HepG2 (cell line): ENCODE measurements at regions not wholly inside any gene's neighbourhood (a gene's known extent, or its start where the extent isn't known, plus 50 kb on each side); places are given as distances from the start of the nearest gene placed in this dataset.

Source experiments
- ARNT2 ChIP-seq: sonication (generic); formaldehyde crosslinking; IDR thresholded peaks from 2 replicates; pipeline ENCODE4 v1.8.0; 2022; ENCODE audit warnings: mild to moderate bottlenecking, low read depth, missing genetic modification reagents, moderate library complexity
- FOXA1 ChIP-seq, 2 experiments: fragments of 450-650 bp in 1 of 2; sonication (generic) in 1 of 2; formaldehyde crosslinking in 1 of 2; IDR thresholded peaks; 2 replicates each; pipeline versions ENCODE4 v1.4.0 to v1.6.1; 2016 to 2020; ENCODE audit warnings: missing genetic modification reagents in 1 of 2
- HDAC2 ChIP-seq: sonication (generic); formaldehyde crosslinking; IDR thresholded peaks from 2 replicates; pipeline ENCODE4 v1.4.0; 2020; ENCODE audit warnings: missing genetic modification reagents
- JUND ChIP-seq: sonication (generic); formaldehyde crosslinking; IDR thresholded peaks from 2 replicates; pipeline ENCODE4 v1.8.0; 2022; ENCODE audit warnings: mild to moderate bottlenecking, missing genetic modification reagents
- ZNF530 ChIP-seq: sonication (generic); formaldehyde crosslinking; IDR thresholded peaks from 2 replicates; pipeline ENCODE4 v1.5.0; 2020; ENCODE audit warnings: low read depth, mild to moderate bottlenecking, missing genetic modification reagents
- ZNF746 ChIP-seq: sonication (generic); formaldehyde crosslinking; IDR thresholded peaks from 2 replicates; pipeline ENCODE4 v1.8.0; 2022; ENCODE audit warnings: mild to moderate bottlenecking, missing genetic modification reagents
- ZNF766 ChIP-seq: sonication (generic); formaldehyde crosslinking; IDR thresholded peaks from 2 replicates; pipeline ENCODE4 v1.5.0; 2020; ENCODE audit warnings: missing genetic modification reagents, borderline replicate concordance
- ZZZ3 ChIP-seq: sonication (generic); formaldehyde crosslinking; IDR thresholded peaks from 2 replicates; pipeline ENCODE4 v1.4.0; 2020; ENCODE audit warnings: missing genetic modification reagents, mild to moderate bottlenecking, borderline replicate concordance
- TF ChIP-seq, protein P1 (sequence below), 2 experiments: IDR thresholded peaks; 2 replicates each; pipeline ENCODE4 v1.6.1; 2011 to 2012; ENCODE audit warnings: low read length in 2 of 2, borderline replicate concordance in 1 of 2, low read depth in 1 of 2, mild to moderate bottlenecking in 1 of 2, moderate library complexity in 1 of 2
- TF ChIP-seq, protein P2 (sequence below): IDR thresholded peaks from 2 replicates; pipeline ENCODE4 v1.6.1; 2012; ENCODE audit warnings: inconsistent platforms
- TF ChIP-seq, protein P3 (sequence below): sonication (generic); formaldehyde crosslinking; conservative IDR thresholded peaks from 2 replicates; pipeline ENCODE4 v1.5.0; 2020; ENCODE audit warnings: missing genetic modification reagents
- TF ChIP-seq, protein P4 (sequence below), 2 experiments: sonication (generic) in 1 of 2; formaldehyde crosslinking in 1 of 2; IDR thresholded peaks; 2 replicates each; pipeline versions ENCODE4 v1.5.1 to v1.6.1; 2011 to 2020; ENCODE audit warnings: borderline replicate concordance in 1 of 2, low read depth in 1 of 2, low read length in 1 of 2, mild to moderate bottlenecking in 1 of 2, missing genetic modification reagents in 1 of 2, moderate library complexity in 1 of 2
- TF ChIP-seq, protein P5 (sequence below): sonication (generic); formaldehyde crosslinking; IDR thresholded peaks from 2 replicates; pipeline ENCODE4 v1.4.0; 2020; ENCODE audit warnings: mild to moderate bottlenecking, missing genetic modification reagents

DNA sequence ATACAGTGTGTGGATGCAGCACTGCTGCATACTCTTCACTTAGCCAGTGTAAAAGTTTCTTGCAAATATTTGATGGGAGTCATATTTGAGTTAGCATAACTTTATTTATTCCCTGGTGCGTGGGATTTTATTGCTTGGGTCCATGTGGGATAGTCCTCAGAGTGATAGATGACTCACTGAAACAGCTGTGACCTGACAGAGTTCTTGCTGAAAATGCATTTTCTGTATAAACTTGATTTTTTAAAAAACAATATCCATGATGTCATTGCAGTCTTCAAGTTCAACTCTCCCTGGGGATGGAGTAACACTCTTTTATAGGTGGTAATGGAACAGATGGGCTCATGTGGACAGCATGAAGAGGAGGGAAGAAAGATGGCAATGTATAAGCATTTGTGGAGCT lies 310.0 kb downstream of the PPP1R3A start:
- TF ChIP-seq, protein P1, sequence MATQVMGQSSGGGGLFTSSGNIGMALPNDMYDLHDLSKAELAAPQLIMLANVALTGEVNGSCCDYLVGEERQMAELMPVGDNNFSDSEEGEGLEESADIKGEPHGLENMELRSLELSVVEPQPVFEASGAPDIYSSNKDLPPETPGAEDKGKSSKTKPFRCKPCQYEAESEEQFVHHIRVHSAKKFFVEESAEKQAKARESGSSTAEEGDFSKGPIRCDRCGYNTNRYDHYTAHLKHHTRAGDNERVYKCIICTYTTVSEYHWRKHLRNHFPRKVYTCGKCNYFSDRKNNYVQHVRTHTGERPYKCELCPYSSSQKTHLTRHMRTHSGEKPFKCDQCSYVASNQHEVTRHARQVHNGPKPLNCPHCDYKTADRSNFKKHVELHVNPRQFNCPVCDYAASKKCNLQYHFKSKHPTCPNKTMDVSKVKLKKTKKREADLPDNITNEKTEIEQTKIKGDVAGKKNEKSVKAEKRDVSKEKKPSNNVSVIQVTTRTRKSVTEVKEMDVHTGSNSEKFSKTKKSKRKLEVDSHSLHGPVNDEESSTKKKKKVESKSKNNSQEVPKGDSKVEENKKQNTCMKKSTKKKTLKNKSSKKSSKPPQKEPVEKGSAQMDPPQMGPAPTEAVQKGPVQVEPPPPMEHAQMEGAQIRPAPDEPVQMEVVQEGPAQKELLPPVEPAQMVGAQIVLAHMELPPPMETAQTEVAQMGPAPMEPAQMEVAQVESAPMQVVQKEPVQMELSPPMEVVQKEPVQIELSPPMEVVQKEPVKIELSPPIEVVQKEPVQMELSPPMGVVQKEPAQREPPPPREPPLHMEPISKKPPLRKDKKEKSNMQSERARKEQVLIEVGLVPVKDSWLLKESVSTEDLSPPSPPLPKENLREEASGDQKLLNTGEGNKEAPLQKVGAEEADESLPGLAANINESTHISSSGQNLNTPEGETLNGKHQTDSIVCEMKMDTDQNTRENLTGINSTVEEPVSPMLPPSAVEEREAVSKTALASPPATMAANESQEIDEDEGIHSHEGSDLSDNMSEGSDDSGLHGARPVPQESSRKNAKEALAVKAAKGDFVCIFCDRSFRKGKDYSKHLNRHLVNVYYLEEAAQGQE (IDR thresholded peaks at IDR 0.05; ENCODE audit: borderline replicate concordance in 1 of 2, low read depth in 1 of 2, low read length in 2 of 2): no peak
- TF ChIP-seq HDAC2 (CRISPR knock-in tag): no peak
- TF ChIP-seq FOXA1 (IDR thresholded peaks at IDR 0.05): no peak
- TF ChIP-seq FOXA1 (CRISPR knock-in tag; IDR thresholded peaks at IDR 0.05): no peak
- no peak for TF ChIP-seq ARNT2 (CRISPR knock-in tag)
- no peak for TF ChIP-seq ZNF746 (CRISPR knock-in tag)
- no peak for TF ChIP-seq JUND (CRISPR knock-in tag)
- TF ChIP-seq, protein P2, sequence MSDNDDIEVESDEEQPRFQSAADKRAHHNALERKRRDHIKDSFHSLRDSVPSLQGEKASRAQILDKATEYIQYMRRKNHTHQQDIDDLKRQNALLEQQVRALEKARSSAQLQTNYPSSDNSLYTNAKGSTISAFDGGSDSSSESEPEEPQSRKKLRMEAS: no peak
- no peak for TF ChIP-seq ZNF766
- TF ChIP-seq, protein P3, sequence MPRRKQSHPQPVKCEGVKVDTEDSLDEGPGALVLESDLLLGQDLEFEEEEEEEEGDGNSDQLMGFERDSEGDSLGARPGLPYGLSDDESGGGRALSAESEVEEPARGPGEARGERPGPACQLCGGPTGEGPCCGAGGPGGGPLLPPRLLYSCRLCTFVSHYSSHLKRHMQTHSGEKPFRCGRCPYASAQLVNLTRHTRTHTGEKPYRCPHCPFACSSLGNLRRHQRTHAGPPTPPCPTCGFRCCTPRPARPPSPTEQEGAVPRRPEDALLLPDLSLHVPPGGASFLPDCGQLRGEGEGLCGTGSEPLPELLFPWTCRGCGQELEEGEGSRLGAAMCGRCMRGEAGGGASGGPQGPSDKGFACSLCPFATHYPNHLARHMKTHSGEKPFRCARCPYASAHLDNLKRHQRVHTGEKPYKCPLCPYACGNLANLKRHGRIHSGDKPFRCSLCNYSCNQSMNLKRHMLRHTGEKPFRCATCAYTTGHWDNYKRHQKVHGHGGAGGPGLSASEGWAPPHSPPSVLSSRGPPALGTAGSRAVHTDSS (CRISPR knock-in tag): no peak
- TF ChIP-seq, protein P4, sequence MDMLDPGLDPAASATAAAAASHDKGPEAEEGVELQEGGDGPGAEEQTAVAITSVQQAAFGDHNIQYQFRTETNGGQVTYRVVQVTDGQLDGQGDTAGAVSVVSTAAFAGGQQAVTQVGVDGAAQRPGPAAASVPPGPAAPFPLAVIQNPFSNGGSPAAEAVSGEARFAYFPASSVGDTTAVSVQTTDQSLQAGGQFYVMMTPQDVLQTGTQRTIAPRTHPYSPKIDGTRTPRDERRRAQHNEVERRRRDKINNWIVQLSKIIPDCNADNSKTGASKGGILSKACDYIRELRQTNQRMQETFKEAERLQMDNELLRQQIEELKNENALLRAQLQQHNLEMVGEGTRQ (IDR thresholded peaks at IDR 0.05; ENCODE audit: low read depth, low read length): no peak
- TF ChIP-seq, protein P4 (CRISPR knock-in tag; IDR thresholded peaks at IDR 0.05; ENCODE audit: borderline replicate concordance): no peak
- no peak for TF ChIP-seq ZZZ3 (CRISPR knock-in tag)
- no peak for TF ChIP-seq ZNF530
- TF ChIP-seq, protein P5, sequence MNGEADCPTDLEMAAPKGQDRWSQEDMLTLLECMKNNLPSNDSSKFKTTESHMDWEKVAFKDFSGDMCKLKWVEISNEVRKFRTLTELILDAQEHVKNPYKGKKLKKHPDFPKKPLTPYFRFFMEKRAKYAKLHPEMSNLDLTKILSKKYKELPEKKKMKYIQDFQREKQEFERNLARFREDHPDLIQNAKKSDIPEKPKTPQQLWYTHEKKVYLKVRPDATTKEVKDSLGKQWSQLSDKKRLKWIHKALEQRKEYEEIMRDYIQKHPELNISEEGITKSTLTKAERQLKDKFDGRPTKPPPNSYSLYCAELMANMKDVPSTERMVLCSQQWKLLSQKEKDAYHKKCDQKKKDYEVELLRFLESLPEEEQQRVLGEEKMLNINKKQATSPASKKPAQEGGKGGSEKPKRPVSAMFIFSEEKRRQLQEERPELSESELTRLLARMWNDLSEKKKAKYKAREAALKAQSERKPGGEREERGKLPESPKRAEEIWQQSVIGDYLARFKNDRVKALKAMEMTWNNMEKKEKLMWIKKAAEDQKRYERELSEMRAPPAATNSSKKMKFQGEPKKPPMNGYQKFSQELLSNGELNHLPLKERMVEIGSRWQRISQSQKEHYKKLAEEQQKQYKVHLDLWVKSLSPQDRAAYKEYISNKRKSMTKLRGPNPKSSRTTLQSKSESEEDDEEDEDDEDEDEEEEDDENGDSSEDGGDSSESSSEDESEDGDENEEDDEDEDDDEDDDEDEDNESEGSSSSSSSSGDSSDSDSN (CRISPR knock-in tag): no peak
